ENCODE measurements at regions not wholly inside any gene's neighbourhood (a gene's known extent, or its start where the extent isn't known, plus 50 kb on each side); places are given as distances from the start of the nearest gene placed in this dataset.

DNA sequence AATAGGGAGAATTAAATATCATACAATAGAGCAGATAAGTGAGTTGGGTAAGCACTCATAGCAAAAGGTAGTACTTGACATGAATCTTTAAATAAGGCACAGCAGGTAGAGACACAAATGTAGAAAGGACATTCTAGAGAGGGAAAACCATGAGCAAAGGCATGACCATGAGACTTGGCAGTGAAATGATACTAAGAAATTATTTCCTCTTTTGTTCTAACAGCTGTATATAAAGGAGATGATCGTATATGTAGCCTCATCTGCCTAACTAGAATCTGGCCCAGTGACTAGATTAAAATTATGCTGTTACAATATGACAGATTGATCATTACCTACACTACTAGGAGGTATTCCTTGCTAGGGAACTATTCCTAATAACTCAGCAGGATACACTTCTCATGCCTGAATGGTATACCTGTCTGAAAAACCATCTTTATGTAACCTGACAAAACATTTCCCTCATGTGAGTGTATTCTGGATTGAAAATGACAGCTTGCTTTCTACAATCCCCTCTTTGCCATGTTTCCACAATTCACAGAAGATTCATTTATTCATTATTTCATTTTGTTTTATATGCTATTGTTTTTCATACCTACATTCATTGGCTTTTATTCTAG, 725.7 kb downstream of the C12orf50 start:
- DNase-seq: no peak
- no peak overlapping the region for H3K27ac ChIP-seq (ENCODE audit: low read depth in 1 of 2, low read length in 2 of 2)
- Mint-ChIP-seq H3K36me3 (no peaks in the 10 kb centered on the region), H3K4me3 (no peak overlapping the region), H3K27ac (no peak overlapping the region), H3K27me3 (ENCODE audit: low read depth in 3 of 3) (no peaks in the 10 kb centered on the region), H3K4me1 (no peaks in the 10 kb centered on the region), H3K9me3 (no peaks in the 10 kb centered on the region)
- no peaks in the 10 kb centered on the region for H3K79me2 ChIP-seq (ENCODE audit: insufficient read depth, low read length)
- H3K4me3 ChIP-seq (replicated peaks in 1 of 3; ENCODE audit: low read depth in 2 of 3, low read length in 3 of 3): no peak overlapping the region
- no peaks in the 10 kb centered on the region for H3K4me1 ChIP-seq (ENCODE audit: control insufficient read depth in 1 of 2, insufficient read depth in 2 of 2, low read length in 2 of 2)
- H2AFZ ChIP-seq (ENCODE audit: insufficient read depth, low read depth, low read length, poor library complexity, severe bottlenecking): no peak overlapping the region
- intact Hi-C loops (cut with micrococcal nuclease): no loop called here
- no CpG with 5 or more reads among the region's 1 CpG for WGBS (ENCODE audit: insufficient coverage)
- no peaks in the 10 kb centered on the region for H4K20me1 ChIP-seq (ENCODE audit: insufficient read depth, low read length)
- H3K9me3 ChIP-seq (replicated peaks in 1 of 2; ENCODE audit: control insufficient read depth in 1 of 2, insufficient read depth in 1 of 2, low read length in 2 of 2): no peaks in the 10 kb centered on the region
- no peaks in the 10 kb centered on the region for H3K27me3 ChIP-seq (ENCODE audit: control insufficient read depth in 2 of 2, insufficient read depth in 2 of 2, low read length in 2 of 2)
- H3K36me3 ChIP-seq (replicated peaks in 1 of 2; ENCODE audit: control insufficient read depth in 1 of 2, insufficient read depth in 2 of 2, low read length in 2 of 2): no peaks in the 10 kb centered on the region
- H3K4me2 ChIP-seq (replicated peaks; ENCODE audit: extremely low read depth, low read length, poor library complexity, severe bottlenecking): no peak overlapping the region
- H3K9ac ChIP-seq (ENCODE audit: insufficient read depth, low read length, poor library complexity, severe bottlenecking): no peak overlapping the region
- TF ChIP-seq, protein P1, sequence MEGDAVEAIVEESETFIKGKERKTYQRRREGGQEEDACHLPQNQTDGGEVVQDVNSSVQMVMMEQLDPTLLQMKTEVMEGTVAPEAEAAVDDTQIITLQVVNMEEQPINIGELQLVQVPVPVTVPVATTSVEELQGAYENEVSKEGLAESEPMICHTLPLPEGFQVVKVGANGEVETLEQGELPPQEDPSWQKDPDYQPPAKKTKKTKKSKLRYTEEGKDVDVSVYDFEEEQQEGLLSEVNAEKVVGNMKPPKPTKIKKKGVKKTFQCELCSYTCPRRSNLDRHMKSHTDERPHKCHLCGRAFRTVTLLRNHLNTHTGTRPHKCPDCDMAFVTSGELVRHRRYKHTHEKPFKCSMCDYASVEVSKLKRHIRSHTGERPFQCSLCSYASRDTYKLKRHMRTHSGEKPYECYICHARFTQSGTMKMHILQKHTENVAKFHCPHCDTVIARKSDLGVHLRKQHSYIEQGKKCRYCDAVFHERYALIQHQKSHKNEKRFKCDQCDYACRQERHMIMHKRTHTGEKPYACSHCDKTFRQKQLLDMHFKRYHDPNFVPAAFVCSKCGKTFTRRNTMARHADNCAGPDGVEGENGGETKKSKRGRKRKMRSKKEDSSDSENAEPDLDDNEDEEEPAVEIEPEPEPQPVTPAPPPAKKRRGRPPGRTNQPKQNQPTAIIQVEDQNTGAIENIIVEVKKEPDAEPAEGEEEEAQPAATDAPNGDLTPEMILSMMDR (IDR thresholded peaks at IDR 0.05): no peak

DNA sequence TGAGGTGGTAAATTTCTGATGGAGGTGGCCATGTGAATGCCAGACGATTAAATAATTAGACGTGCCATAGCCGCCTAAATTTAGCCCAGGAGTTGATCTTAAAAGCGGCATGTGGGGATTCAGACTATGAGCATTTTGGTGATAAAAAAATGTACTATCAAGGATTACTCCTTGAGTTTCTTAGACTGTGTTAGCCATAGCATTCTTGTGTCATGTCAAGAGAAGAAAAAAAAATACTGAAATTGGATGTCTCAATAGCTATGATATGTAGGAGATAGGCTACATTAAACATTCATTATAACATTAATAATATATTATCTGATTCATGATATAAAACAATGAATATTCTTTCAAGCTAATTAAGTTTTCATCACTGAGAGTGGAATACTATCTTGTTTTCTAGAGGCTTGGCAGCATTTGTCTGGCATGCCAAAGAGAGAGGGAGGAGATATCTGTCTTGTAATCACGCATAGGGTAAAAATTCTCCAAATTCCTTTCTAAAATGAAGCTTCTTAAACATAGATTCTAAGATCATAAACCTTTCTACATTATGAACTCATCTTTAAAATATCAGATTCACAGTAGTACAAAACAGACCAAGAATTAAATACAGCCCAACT, 727.0 kb downstream of the C12orf50 start:
- Histone ChIP-seq H3K79me2 (ENCODE audit: insufficient read depth, low read length) (no peaks in the 10 kb centered on the region), H3K36me3 (replicated peaks in 1 of 2; ENCODE audit: control insufficient read depth in 1 of 2, insufficient read depth in 2 of 2, low read length in 2 of 2) (no peaks in the 10 kb centered on the region), H3K27me3 (ENCODE audit: control insufficient read depth in 2 of 2, insufficient read depth in 2 of 2, low read length in 2 of 2) (no peaks in the 10 kb centered on the region), H3K4me3 (replicated peaks in 1 of 3; ENCODE audit: low read depth in 2 of 3, low read length in 3 of 3) (no peak overlapping the region), H3K9ac (ENCODE audit: insufficient read depth, low read length, poor library complexity, severe bottlenecking) (no peak overlapping the region), H3K4me2 (replicated peaks; ENCODE audit: extremely low read depth, low read length, poor library complexity, severe bottlenecking) (no peak overlapping the region), H3K4me1 (ENCODE audit: control insufficient read depth in 1 of 2, insufficient read depth in 2 of 2, low read length in 2 of 2) (no peaks in the 10 kb centered on the region), H3K27ac (ENCODE audit: low read depth in 1 of 2, low read length in 2 of 2) (no peak overlapping the region), H4K20me1 (ENCODE audit: insufficient read depth, low read length) (no peaks in the 10 kb centered on the region), H2AFZ (ENCODE audit: insufficient read depth, low read depth, low read length, poor library complexity, severe bottlenecking) (no peak overlapping the region), H3K9me3 (replicated peaks in 1 of 2; ENCODE audit: control insufficient read depth in 1 of 2, insufficient read depth in 1 of 2, low read length in 2 of 2) (no peaks in the 10 kb centered on the region)
- TF ChIP-seq, protein P1 (IDR thresholded peaks at IDR 0.05): no peak
- Mint-ChIP-seq H3K36me3 (no peaks in the 10 kb centered on the region), H3K4me3 (no peak overlapping the region), H3K9me3 (no peaks in the 10 kb centered on the region), H3K27me3 (ENCODE audit: low read depth in 3 of 3) (no peaks in the 10 kb centered on the region), H3K4me1 (no peaks in the 10 kb centered on the region), H3K27ac (no peak overlapping the region)
- intact Hi-C loops (cut with micrococcal nuclease): no loop called here
- 97% methylated on average over 4 of the region's 5 CpGs for WGBS (ENCODE audit: insufficient coverage)
- DNase-seq: no peak

All from CD14-positive monocyte (primary cell).